Sigmoid colon (tissue), 4 donors: ENCODE measurements at regions not wholly inside any gene's neighbourhood (a gene's known extent, or its start where the extent isn't known, plus 50 kb on each side); places are given as distances from the start of the nearest gene placed in this dataset.

Experiments
- CTCF ChIP-seq, 4 experiments: fragments of 450-650 bp in 3 of 4; fragments of 200-600 bp in 1 of 4; IDR thresholded peaks; one replicate each; pipeline ENCODE4 v1.5.1; 2016 to 2019; ENCODE audit warnings: antibody characterized with exemption in 4 of 4, mild to moderate bottlenecking in 3 of 4, moderate library complexity in 2 of 4
- POLR2A ChIP-seq, 2 donors: fragments of 450-650 bp; IDR thresholded peaks; one replicate each; pipeline ENCODE4 v1.6.1; 2016; ENCODE audit warnings: antibody characterized with exemption in 2 of 2, mild to moderate bottlenecking in 2 of 2, moderate library complexity in 2 of 2
- POLR2AphosphoS5 ChIP-seq, 4 donors: sonication (generic); formaldehyde crosslinking; IDR thresholded peaks; one replicate each; pipeline ENCODE4 v1.6.1; 2017; ENCODE audit warnings: antibody characterized with exemption in 4 of 4

GRCh38 chr9:103721056-103721455 is 373.1 kb upstream of the SMC2 start:
- TF ChIP-seq CTCF (IDR thresholded peaks at IDR 0.05): no peak
- no peak for TF ChIP-seq POLR2A (IDR thresholded peaks at IDR 0.05)
- no peak for TF ChIP-seq POLR2AphosphoS5 (IDR thresholded peaks at IDR 0.05)
